Tibial artery (tissue), 4 donors: ENCODE measurements at regions not wholly inside any gene's neighbourhood (a gene's known extent, or its start where the extent isn't known, plus 50 kb on each side); places are given as distances from the start of the nearest gene placed in this dataset.

ENCODE experiments used
- DNase-seq, 2 donors: peaks; one replicate each; pipeline ENCODE4 v3.0.0-alpha.2; 2019
- H3K27ac ChIP-seq, 2 donors: fragments of 200-600 bp; sonication (generic) in 1 of 2; 1 replicate in 1 of 2; 2 replicates in 1 of 2; pipeline ENCODE4 v1.5.1; 2018 to 2019; ENCODE audit warnings: mild to moderate bottlenecking in 1 of 2
- H3K27me3 ChIP-seq, 2 donors: fragments of 200-600 bp; sonication (generic) in 1 of 2; one replicate each; pipeline versions ENCODE4 v1.5.1 to v1.6.0; 2016 to 2019
- H3K36me3 ChIP-seq, 3 donors: fragments of 200-600 bp; sonication (generic) in 2 of 3; one replicate each; pipeline ENCODE4 v1.5.1; 2016 to 2019; ENCODE audit warnings: mild to moderate bottlenecking in 2 of 3
- H3K4me1 ChIP-seq, 4 donors: fragments of 200-600 bp; sonication (generic) in 2 of 4; 1 replicate in 3 of 4; 2 replicates in 1 of 4; pipeline ENCODE4 v1.5.1; 2016 to 2019
- H3K4me3 ChIP-seq, 2 donors: fragments of 200-600 bp; sonication (generic) in 1 of 2; 1 replicate in 1 of 2; 2 replicates in 1 of 2; pipeline ENCODE4 v1.5.1; 2018 to 2019; ENCODE audit warnings: mild to moderate bottlenecking in 2 of 2
- H3K9me3 ChIP-seq, 3 donors: fragments of 200-600 bp; sonication (generic) in 1 of 3; one replicate each; pipeline ENCODE4 v1.5.1; 2016 to 2019
- intact Hi-C: fragments of 100-400 bp; cut with DNase I; formaldehyde crosslinking; loops from one replicate; pipeline ENCODE4 v1.15.0; 2023; ENCODE audit warnings: low total_unique reads
- TF ChIP-seq, protein P1 (sequence below), 2 experiments: fragments of 200-600 bp in 1 of 2; fragments of 450-650 bp in 1 of 2; IDR thresholded peaks; one replicate each; pipeline ENCODE4 v1.5.1; 2017 to 2019; ENCODE audit warnings: antibody characterized with exemption in 2 of 2, mild to moderate bottlenecking in 1 of 2, moderate library complexity in 1 of 2

GRCh38 chr6:22737331-22737730 is 168.0 kb downstream of the HDGFL1 start:
- Histone ChIP-seq H3K4me3 (no peak overlapping the region), H3K27me3 (no peaks in the 10 kb centered on the region), H3K27ac (no peak overlapping the region), H3K36me3 (no peaks in the 10 kb centered on the region), H3K9me3 (no peaks in the 10 kb centered on the region), H3K4me1 (peaks cover 0 to 6% (median 0%) of the 10 kb centered on the region in 4 donors)
- TF ChIP-seq, protein P1, sequence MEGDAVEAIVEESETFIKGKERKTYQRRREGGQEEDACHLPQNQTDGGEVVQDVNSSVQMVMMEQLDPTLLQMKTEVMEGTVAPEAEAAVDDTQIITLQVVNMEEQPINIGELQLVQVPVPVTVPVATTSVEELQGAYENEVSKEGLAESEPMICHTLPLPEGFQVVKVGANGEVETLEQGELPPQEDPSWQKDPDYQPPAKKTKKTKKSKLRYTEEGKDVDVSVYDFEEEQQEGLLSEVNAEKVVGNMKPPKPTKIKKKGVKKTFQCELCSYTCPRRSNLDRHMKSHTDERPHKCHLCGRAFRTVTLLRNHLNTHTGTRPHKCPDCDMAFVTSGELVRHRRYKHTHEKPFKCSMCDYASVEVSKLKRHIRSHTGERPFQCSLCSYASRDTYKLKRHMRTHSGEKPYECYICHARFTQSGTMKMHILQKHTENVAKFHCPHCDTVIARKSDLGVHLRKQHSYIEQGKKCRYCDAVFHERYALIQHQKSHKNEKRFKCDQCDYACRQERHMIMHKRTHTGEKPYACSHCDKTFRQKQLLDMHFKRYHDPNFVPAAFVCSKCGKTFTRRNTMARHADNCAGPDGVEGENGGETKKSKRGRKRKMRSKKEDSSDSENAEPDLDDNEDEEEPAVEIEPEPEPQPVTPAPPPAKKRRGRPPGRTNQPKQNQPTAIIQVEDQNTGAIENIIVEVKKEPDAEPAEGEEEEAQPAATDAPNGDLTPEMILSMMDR (IDR thresholded peaks at IDR 0.05), result peak in 1 of 2 experiments; percentile 18
- DNase-seq, result no peak
- intact Hi-C loops, result no loop called here

DNA sequence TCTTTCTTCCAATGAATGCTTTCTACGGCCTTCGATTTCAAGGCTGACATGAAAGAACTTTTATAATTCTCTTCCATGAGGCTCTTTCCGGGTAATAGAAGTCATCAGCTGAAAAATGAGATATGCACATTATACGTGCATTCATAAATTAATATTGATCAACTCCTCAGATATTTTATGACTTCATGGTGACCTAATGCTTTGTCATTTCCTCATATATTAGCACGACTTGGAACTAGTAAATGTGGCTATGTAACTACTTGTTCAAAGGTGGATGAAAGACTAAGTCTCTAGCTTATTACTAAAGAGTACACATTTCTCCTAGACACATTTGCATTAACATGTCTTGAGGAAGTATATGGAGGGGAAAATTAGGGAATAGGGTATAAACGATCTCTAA is 168.8 kb downstream of the HDGFL1 start:
- H3K9me3 ChIP-seq, result no peaks in the 10 kb centered on the region
- no peaks in the 10 kb centered on the region for H3K36me3 ChIP-seq
- no peaks in the 10 kb centered on the region for H3K27me3 ChIP-seq
- TF ChIP-seq, protein P1 (IDR thresholded peaks at IDR 0.05), result no peak
- no peak for DNase-seq
- H3K4me3 ChIP-seq, result no peak overlapping the region
- intact Hi-C loops, result no loop called here
- H3K27ac ChIP-seq, result no peak overlapping the region
- no peaks in the 10 kb centered on the region for H3K4me1 ChIP-seq

GRCh38 chr6:22747571-22747970 is 178.2 kb downstream of the HDGFL1 start:
- intact Hi-C loops, result no loop called here
- no peak for DNase-seq

GRCh38 chr6:22748681-22749080 is 179.3 kb downstream of the HDGFL1 start:
- Histone ChIP-seq H3K4me3 (no peak overlapping the region), H3K36me3 (no peaks in the 10 kb centered on the region), H3K27me3 (no peaks in the 10 kb centered on the region), H3K9me3 (no peaks in the 10 kb centered on the region), H3K27ac (no peak overlapping the region), H3K4me1 (no peaks in the 10 kb centered on the region)
- no peak for DNase-seq
- TF ChIP-seq, protein P1 (IDR thresholded peaks at IDR 0.05), result no peak
- intact Hi-C loops, result no loop called here

More at GRCh38 chr6:22747571-22747970, 178.2 kb downstream of the HDGFL1 start:
- no peaks in the 10 kb centered on the region for H3K4me1 ChIP-seq
- no peak overlapping the region for H3K4me3 ChIP-seq
- H3K36me3 ChIP-seq, result no peaks in the 10 kb centered on the region
- H3K9me3 ChIP-seq, result no peaks in the 10 kb centered on the region
- H3K27ac ChIP-seq, result no peak overlapping the region
- no peaks in the 10 kb centered on the region for H3K27me3 ChIP-seq
- TF ChIP-seq, protein P1 (IDR thresholded peaks at IDR 0.05), result no peak

DNA sequence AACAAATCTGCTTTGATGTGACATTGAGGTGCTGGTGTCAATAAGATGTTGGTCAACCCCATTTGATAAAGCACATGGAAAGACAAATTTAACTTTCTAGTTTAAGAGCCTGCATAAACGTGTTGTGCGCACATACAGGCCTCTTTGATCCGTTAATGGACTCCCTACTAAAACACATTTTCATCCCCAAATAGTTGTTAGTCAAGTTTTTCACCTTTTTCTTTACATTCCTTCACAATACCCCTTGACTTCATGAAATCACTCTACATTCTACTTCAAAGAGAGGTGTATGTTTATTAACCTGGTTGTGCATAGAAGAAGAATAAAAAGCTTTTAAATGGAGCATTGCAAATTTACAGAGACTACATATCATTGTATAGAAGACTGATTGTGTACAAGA is 180.3 kb downstream of the HDGFL1 start:
- Histone ChIP-seq H3K4me1 (no peaks in the 10 kb centered on the region), H3K27ac (no peak overlapping the region), H3K9me3 (no peaks in the 10 kb centered on the region), H3K27me3 (no peaks in the 10 kb centered on the region), H3K4me3 (no peak overlapping the region), H3K36me3 (no peaks in the 10 kb centered on the region)
- DNase-seq, result no peak
- intact Hi-C loops, result no loop called here
- TF ChIP-seq, protein P1 (IDR thresholded peaks at IDR 0.05), result no peak

GRCh38 chr6:22751223-22751622 is 181.9 kb downstream of the HDGFL1 start:
- no peaks in the 10 kb centered on the region for H3K27me3 ChIP-seq
- DNase-seq, result no peak
- no peaks in the 10 kb centered on the region for H3K4me1 ChIP-seq
- no peak overlapping the region for H3K4me3 ChIP-seq
- H3K9me3 ChIP-seq, result no peaks in the 10 kb centered on the region
- TF ChIP-seq, protein P1 (IDR thresholded peaks at IDR 0.05), result no peak
- H3K36me3 ChIP-seq, result no peaks in the 10 kb centered on the region
- H3K27ac ChIP-seq, result no peak overlapping the region
- intact Hi-C loops, result no loop called here
